GM18873 (cell line): ENCODE measurements at regions not wholly inside any gene's neighbourhood (a gene's known extent, or its start where the extent isn't known, plus 50 kb on each side); places are given as distances from the start of the nearest gene placed in this dataset.

Experiments used
- ATAC-seq: cut with Tn5 transposase; IDR thresholded peaks from one replicate; pipeline ENCODE4 v1.9.1; 2021; ENCODE audit warnings: mild to moderate bottlenecking, moderate library complexity, moderate number of reproducible peaks; ENCODE audit not compliant: unreplicated experiment, low FRiP score

GRCh38 chr18:11553098-11553940 is 56.1 kb upstream of the SLC35G4 start:
- no peak for ATAC-seq

- ATAC-seq = no peak
These were observed 60.4 kb upstream of the SLC35G4 start for GRCh38 chr18:11548916-11549551.

- no peak for ATAC-seq
These were observed 61.0 kb upstream of the SLC35G4 start for GRCh38 chr18:11548396-11548795.

GRCh38 chr18:11544060-11544633 is 65.2 kb upstream of the SLC35G4 start:
- ATAC-seq = no peak

GRCh38 chr18:11541179-11541578 is 68.2 kb upstream of the SLC35G4 start:
- ATAC-seq = no peak

GRCh38 chr18:11533942-11534496 is 75.4 kb upstream of the SLC35G4 start:
- no peak for ATAC-seq

- no peak for ATAC-seq
These were observed 75.9 kb upstream of the SLC35G4 start for GRCh38 chr18:11533513-11533890.

GRCh38 chr18:11532758-11533512 is 76.5 kb upstream of the SLC35G4 start:
- no peak for ATAC-seq

- no peak for ATAC-seq
These were observed 80.3 kb upstream of the SLC35G4 start for GRCh38 chr18:11529081-11529480.

- ATAC-seq = no peak
These were observed 82.7 kb upstream of the SLC35G4 start for GRCh38 chr18:11526675-11527074.

GRCh38 chr18:11523804-11524203 is 85.6 kb upstream of the SLC35G4 start:
- ATAC-seq = no peak

GRCh38 chr18:11522992-11523391 is 86.4 kb upstream of the SLC35G4 start:
- ATAC-seq = no peak

GRCh38 chr18:11521853-11522252 is 87.5 kb upstream of the SLC35G4 start:
- no peak for ATAC-seq

GRCh38 chr18:11520536-11520935 is 88.9 kb upstream of the SLC35G4 start:
- ATAC-seq = no peak

- ATAC-seq = peak; percentile 72
These were observed 90.4 kb upstream of the SLC35G4 start for GRCh38 chr18:11518788-11519685.

- ATAC-seq = no peak
These were observed 91.7 kb upstream of the SLC35G4 start for GRCh38 chr18:11517704-11518103.

GRCh38 chr18:11516751-11517503 is 92.5 kb upstream of the SLC35G4 start:
- no peak for ATAC-seq

- no peak for ATAC-seq
These were observed 95.1 kb upstream of the SLC35G4 start for GRCh38 chr18:11514267-11514666.
